Mesendoderm (in vitro differentiated cells): ENCODE measurements at regions not wholly inside any gene's neighbourhood (a gene's known extent, or its start where the extent isn't known, plus 50 kb on each side); places are given as distances from the start of the nearest gene placed in this dataset.

ENCODE experiments used
- DNase-seq: peaks from one replicate; pipeline ENCODE4 v3.0.0; 2013
- H2AK5ac ChIP-seq: 2 replicates; pipeline ENCODE4 v1.6.1; 2013; ENCODE audit warnings: low read length, inconsistent platforms
- H2BK120ac ChIP-seq: 2 replicates; pipeline ENCODE4 v1.6.1; 2013; ENCODE audit warnings: low read depth, mild to moderate bottlenecking, low read length, moderate library complexity, mixed read lengths
- H2BK15ac ChIP-seq: replicated peaks from 2 replicates; pipeline ENCODE4 v1.6.1; 2013; ENCODE audit warnings: low read depth, mild to moderate bottlenecking, moderate library complexity
- H2BK5ac ChIP-seq: 2 replicates; pipeline ENCODE4 v1.6.1; 2013; ENCODE audit warnings: low read length, inconsistent platforms
- H3K18ac ChIP-seq: 2 replicates; pipeline ENCODE4 v1.6.1; 2013; ENCODE audit warnings: mild to moderate bottlenecking, low read length, mixed read lengths
- H3K23ac ChIP-seq: one replicate; pipeline ENCODE4 v1.6.1; 2013; ENCODE audit warnings: low read length
- H3K27ac ChIP-seq: 2 replicates; pipeline ENCODE4 v1.5.1; 2013; ENCODE audit warnings: low read depth, mild to moderate bottlenecking, inconsistent platforms, low read length, moderate library complexity
- H3K27me3 ChIP-seq: 2 replicates; pipeline ENCODE4 v1.6.1; 2013; ENCODE audit warnings: low read length, control low read depth, mild to moderate bottlenecking, inconsistent platforms; ENCODE audit not compliant: insufficient read depth, poor library complexity
- H3K36me3 ChIP-seq: 2 replicates; pipeline ENCODE4 v1.6.1; 2013; ENCODE audit warnings: low read length, inconsistent platforms; ENCODE audit not compliant: control insufficient read depth, insufficient read depth
- H3K4ac ChIP-seq: one replicate; pipeline ENCODE4 v1.6.1; 2013; ENCODE audit warnings: low read depth, mild to moderate bottlenecking, low read length, moderate library complexity
- H3K4me1 ChIP-seq: 2 replicates; pipeline ENCODE4 v1.6.1; 2013; ENCODE audit warnings: low read depth, low read length, inconsistent platforms; ENCODE audit not compliant: control insufficient read depth
- H3K4me2 ChIP-seq: 2 replicates; pipeline ENCODE4 v1.6.1; 2013; ENCODE audit warnings: low read length
- H3K4me3 ChIP-seq: 2 replicates; pipeline ENCODE4 v1.5.1; 2013; ENCODE audit warnings: mild to moderate bottlenecking, low read length
- H3K56ac ChIP-seq: one replicate; pipeline ENCODE4 v1.6.1; 2013; ENCODE audit warnings: low read length
- H3K79me1 ChIP-seq: 2 replicates; pipeline ENCODE4 v1.6.1; 2013; ENCODE audit warnings: low read length, inconsistent platforms
- H3K79me2 ChIP-seq: 2 replicates; pipeline ENCODE4 v1.6.1; 2013; ENCODE audit warnings: mild to moderate bottlenecking, low read length; ENCODE audit not compliant: control insufficient read depth, insufficient read depth
- H3K9ac ChIP-seq: 2 replicates; pipeline ENCODE4 v1.6.1; 2013; ENCODE audit warnings: low read length, inconsistent platforms
- H4K5ac ChIP-seq: one replicate; pipeline ENCODE4 v1.6.1; 2013; ENCODE audit warnings: low read length
- H4K8ac ChIP-seq: one replicate; pipeline ENCODE4 v1.6.1; 2013; ENCODE audit warnings: low read depth, mild to moderate bottlenecking, control low read depth, low read length, moderate library complexity
- WGBS: extraction: QIAGEN DNeasy Blood & Tissue Kit; methylation state at CpG from one replicate; pipeline ENCODE4 v1.1.7; 2013; ENCODE audit warnings: low lambda C conversion rate, missing lambda C conversion rate; ENCODE audit not compliant: insufficient coverage; ENCODE audit errors: extremely low coverage; 5-methylcytosine and 5-hydroxymethylcytosine counted together

- H3K9ac ChIP-seq = no peak overlapping the region
- no peak overlapping the region for H3K4me2 ChIP-seq
- no peak overlapping the region for H3K4me3 ChIP-seq
- no peak overlapping the region for H3K27ac ChIP-seq
- no peak overlapping the region for H3K18ac ChIP-seq
- no peak overlapping the region for H4K8ac ChIP-seq
- no peak overlapping the region for H2AK5ac ChIP-seq
- no peak overlapping the region for H3K4ac ChIP-seq
- no peak for DNase-seq
- H2BK120ac ChIP-seq = no peak overlapping the region
- no peaks in the 10 kb centered on the region for H3K4me1 ChIP-seq
- no peak overlapping the region for H3K23ac ChIP-seq
- H3K79me1 ChIP-seq = no peaks in the 10 kb centered on the region
- no peaks in the 10 kb centered on the region for H3K79me2 ChIP-seq
- no peak overlapping the region for H2BK5ac ChIP-seq
- WGBS = no CpG with 5 or more reads among the region's 2 CpGs
- no peaks in the 10 kb centered on the region for H3K27me3 ChIP-seq
- H3K36me3 ChIP-seq = no peaks in the 10 kb centered on the region
- no peak overlapping the region for H3K56ac ChIP-seq
- H4K5ac ChIP-seq = no peak overlapping the region
- no peak overlapping the region for H2BK15ac ChIP-seq
Observed at GRCh38 chr9:118836891-118837290, 532.3 kb downstream of the BRINP1 start.

DNA sequence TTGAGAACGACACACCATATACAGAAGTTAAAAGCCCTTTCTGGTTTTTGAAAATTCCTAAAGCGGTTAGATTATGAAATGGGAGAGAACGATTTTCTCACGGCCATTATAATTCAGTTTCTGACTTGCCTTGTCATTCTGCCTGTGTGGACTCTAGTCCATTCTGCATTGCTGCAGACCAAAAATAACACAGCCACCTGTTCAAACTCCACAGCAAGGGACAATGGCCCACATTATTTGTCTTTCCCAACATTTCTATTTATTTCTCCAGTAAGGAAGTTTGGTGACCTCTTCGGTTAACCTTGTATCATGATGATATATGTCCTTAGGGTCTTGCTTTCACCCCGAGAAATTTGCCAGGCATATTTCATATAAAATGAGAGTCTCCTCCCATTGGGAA, 497.7 kb downstream of the BRINP1 start:
- Histone ChIP-seq H3K4me1 (no peaks in the 10 kb centered on the region), H3K4me3 (no peak overlapping the region), H3K27me3 (no peaks in the 10 kb centered on the region), H3K18ac (no peak overlapping the region), H3K9ac (no peak overlapping the region), H4K5ac (no peak overlapping the region), H3K4me2 (no peak overlapping the region), H3K4ac (no peak overlapping the region), H2BK5ac (no peak overlapping the region), H3K79me2 (no peaks in the 10 kb centered on the region), H2BK120ac (no peak overlapping the region), H3K79me1 (no peaks in the 10 kb centered on the region), H3K36me3 (no peaks in the 10 kb centered on the region), H2BK15ac (no peak overlapping the region), H3K23ac (no peak overlapping the region), H4K8ac (no peak overlapping the region), H3K27ac (no peak overlapping the region), H2AK5ac (no peak overlapping the region), H3K56ac (no peak overlapping the region)
- no CpG with 5 or more reads among the region's 6 CpGs for WGBS
- no peak for DNase-seq

GRCh38 chr9:118882684-118883083, 486.6 kb downstream of the BRINP1 start:
- Histone ChIP-seq H3K4me1 (no peaks in the 10 kb centered on the region), H3K56ac (no peak overlapping the region), H3K79me1 (no peaks in the 10 kb centered on the region), H2AK5ac (no peak overlapping the region), H3K4me2 (no peak overlapping the region), H3K27me3 (no peaks in the 10 kb centered on the region), H3K18ac (no peak overlapping the region), H2BK120ac (no peak overlapping the region), H3K79me2 (no peaks in the 10 kb centered on the region), H4K8ac (no peak overlapping the region), H3K36me3 (no peaks in the 10 kb centered on the region), H3K9ac (no peak overlapping the region), H4K5ac (no peak overlapping the region), H2BK15ac (no peak overlapping the region), H3K27ac (no peak overlapping the region), H2BK5ac (no peak overlapping the region), H3K4ac (no peak overlapping the region), H3K4me3 (no peak overlapping the region), H3K23ac (no peak overlapping the region)
- DNase-seq = peak; percentile 37
- no CpG with 5 or more reads among the region's 4 CpGs for WGBS

DNA sequence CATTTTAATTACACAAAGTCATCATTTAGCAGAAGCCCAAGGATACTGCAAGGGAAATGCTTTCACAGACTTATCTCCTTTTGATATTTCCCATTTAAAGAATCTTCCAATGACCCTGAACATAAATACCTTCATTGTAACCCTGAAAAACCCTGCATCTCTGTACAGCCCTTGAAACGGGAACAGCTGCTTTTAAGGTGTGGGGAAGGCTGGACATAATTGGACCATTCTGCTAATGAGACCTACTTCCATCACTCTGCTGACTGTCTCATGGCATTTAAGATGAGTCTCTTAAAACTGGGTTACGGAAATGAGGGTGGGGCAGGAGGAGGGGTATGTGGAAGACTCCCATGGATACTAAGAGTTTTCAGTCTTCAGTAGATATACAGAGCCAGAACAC, 485.8 kb downstream of the BRINP1 start:
- H3K27ac ChIP-seq = no peak overlapping the region
- WGBS = no CpG with 5 or more reads among the region's 2 CpGs
- no peak overlapping the region for H3K4me2 ChIP-seq
- H3K56ac ChIP-seq = no peak overlapping the region
- H3K18ac ChIP-seq = no peak overlapping the region
- no peak overlapping the region for H2BK15ac ChIP-seq
- no peak overlapping the region for H2BK120ac ChIP-seq
- H3K4me1 ChIP-seq = no peaks in the 10 kb centered on the region
- H2BK5ac ChIP-seq = no peak overlapping the region
- no peak overlapping the region for H3K9ac ChIP-seq
- no peak overlapping the region for H3K4me3 ChIP-seq
- H4K8ac ChIP-seq = no peak overlapping the region
- no peaks in the 10 kb centered on the region for H3K79me1 ChIP-seq
- H3K27me3 ChIP-seq = no peaks in the 10 kb centered on the region
- H4K5ac ChIP-seq = no peak overlapping the region
- no peak overlapping the region for H2AK5ac ChIP-seq
- no peaks in the 10 kb centered on the region for H3K79me2 ChIP-seq
- DNase-seq = no peak
- H3K23ac ChIP-seq = no peak overlapping the region
- no peaks in the 10 kb centered on the region for H3K36me3 ChIP-seq
- no peak overlapping the region for H3K4ac ChIP-seq

DNA sequence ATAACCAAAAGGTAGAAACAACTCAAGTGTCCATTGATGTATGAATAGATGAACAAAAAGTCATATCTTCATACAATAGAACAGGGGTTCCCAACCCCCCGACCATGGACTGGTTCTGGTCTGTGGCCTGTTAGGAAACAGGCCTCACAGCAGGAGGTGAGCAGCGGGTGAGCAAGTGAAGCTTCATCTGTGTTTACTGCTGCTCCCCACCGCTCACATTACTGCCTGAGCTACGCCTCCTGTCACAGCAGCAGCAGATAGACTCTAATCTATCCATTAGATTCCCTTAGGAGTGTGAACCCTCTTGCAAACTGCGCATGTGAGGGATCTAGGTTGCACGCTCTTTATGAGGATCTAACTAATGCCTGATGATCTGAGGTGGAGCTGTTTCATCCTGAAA, 478.0 kb downstream of the BRINP1 start:
- Histone ChIP-seq H3K4ac (no peak overlapping the region), H3K18ac (no peak overlapping the region), H3K4me1 (no peaks in the 10 kb centered on the region), H4K5ac (no peak overlapping the region), H2BK120ac (no peak overlapping the region), H2BK5ac (no peak overlapping the region), H3K79me2 (no peaks in the 10 kb centered on the region), H4K8ac (no peak overlapping the region), H3K56ac (no peak overlapping the region), H3K23ac (no peak overlapping the region), H3K9ac (no peak overlapping the region), H2BK15ac (no peak overlapping the region), H2AK5ac (no peak overlapping the region), H3K36me3 (no peaks in the 10 kb centered on the region), H3K27ac (no peak overlapping the region), H3K79me1 (no peaks in the 10 kb centered on the region), H3K4me2 (no peak overlapping the region), H3K4me3 (no peak overlapping the region), H3K27me3 (no peaks in the 10 kb centered on the region)
- peak; percentile 31 for DNase-seq
- no CpG with 5 or more reads among the region's 6 CpGs for WGBS

GRCh38 chr9:118896324-118897000, 472.8 kb downstream of the BRINP1 start:
- no CpG with 5 or more reads among the region's 4 CpGs for WGBS
- Histone ChIP-seq H3K56ac (no peak overlapping the region), H4K5ac (no peak overlapping the region), H2BK15ac (no peak overlapping the region), H3K9ac (no peak overlapping the region), H2BK120ac (no peak overlapping the region), H3K79me2 (no peaks in the 10 kb centered on the region), H3K27me3 (no peaks in the 10 kb centered on the region), H3K23ac (no peak overlapping the region), H3K36me3 (no peaks in the 10 kb centered on the region), H3K79me1 (no peaks in the 10 kb centered on the region), H3K4me1 (no peaks in the 10 kb centered on the region), H3K18ac (no peak overlapping the region), H3K27ac (no peak overlapping the region), H4K8ac (no peak overlapping the region), H3K4me2 (no peak overlapping the region), H2BK5ac (no peak overlapping the region), H3K4me3 (no peak overlapping the region), H3K4ac (no peak overlapping the region), H2AK5ac (no peak overlapping the region)
- DNase-seq = no peak
